ENCODE measurements at regions not wholly inside any gene's neighbourhood (a gene's known extent, or its start where the extent isn't known, plus 50 kb on each side); places are given as distances from the start of the nearest gene placed in this dataset.
"Not testable (repeated sequence)": the region's sequence is repeated elsewhere in the genome, so short reads cannot be mapped to it uniquely, and the experiment has no call there.

DNA sequence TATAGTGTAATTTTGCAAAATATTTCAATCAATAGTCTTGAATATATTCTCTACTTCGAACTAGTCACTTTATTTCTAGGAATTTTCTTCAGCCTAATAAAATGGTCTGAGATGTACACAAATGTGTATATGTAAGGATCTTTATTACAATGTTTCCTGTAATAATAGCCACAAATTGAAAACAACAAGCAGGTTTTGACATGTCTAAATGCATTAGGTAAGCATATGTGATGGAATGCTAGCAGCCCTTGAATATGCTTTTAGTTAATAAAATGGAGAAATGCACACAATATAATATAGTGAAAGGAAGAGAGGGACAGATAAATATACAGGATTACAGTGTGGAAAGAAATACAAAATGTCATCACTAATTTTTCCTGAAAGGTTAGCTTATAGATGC lies 196.5 kb upstream of the IRX5 start:
- Histone ChIP-seq H3K4me3 (no peak overlapping the region), H3K27me3 (no peaks in the 10 kb centered on the region), H3K27ac (no peak overlapping the region), H3K9me3 (no peaks in the 10 kb centered on the region), H3K4me1 (no peaks in the 10 kb centered on the region), H3K36me3 (no peaks in the 10 kb centered on the region)
- TF ChIP-seq, protein P1, sequence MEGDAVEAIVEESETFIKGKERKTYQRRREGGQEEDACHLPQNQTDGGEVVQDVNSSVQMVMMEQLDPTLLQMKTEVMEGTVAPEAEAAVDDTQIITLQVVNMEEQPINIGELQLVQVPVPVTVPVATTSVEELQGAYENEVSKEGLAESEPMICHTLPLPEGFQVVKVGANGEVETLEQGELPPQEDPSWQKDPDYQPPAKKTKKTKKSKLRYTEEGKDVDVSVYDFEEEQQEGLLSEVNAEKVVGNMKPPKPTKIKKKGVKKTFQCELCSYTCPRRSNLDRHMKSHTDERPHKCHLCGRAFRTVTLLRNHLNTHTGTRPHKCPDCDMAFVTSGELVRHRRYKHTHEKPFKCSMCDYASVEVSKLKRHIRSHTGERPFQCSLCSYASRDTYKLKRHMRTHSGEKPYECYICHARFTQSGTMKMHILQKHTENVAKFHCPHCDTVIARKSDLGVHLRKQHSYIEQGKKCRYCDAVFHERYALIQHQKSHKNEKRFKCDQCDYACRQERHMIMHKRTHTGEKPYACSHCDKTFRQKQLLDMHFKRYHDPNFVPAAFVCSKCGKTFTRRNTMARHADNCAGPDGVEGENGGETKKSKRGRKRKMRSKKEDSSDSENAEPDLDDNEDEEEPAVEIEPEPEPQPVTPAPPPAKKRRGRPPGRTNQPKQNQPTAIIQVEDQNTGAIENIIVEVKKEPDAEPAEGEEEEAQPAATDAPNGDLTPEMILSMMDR (IDR thresholded peaks at IDR 0.05): no peak
- intact Hi-C loops (cut with DNase I): no loop called here
- no peak for DNase-seq
- no peak for ATAC-seq

DNA sequence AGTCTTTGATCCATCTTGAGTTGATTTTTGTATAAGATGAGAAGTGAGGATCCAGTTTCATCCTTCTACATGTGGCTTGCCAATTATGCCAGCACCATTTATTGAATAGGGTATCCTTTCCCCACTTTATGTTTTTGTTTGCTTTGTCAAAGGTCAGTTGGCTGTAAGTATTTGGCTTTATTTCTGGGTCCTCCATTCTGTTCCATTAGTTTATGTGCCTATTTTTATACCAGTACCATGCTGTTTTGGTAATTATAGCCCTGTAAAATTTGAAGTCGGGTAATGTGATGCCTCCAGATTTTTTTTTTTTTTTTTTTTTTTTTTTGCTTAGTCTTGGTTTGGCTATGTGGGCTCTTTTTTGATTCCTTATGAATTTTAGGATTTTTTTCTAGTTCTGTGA lies 203.0 kb upstream of the IRX5 start:
- H3K9me3 ChIP-seq; H3K4me1 ChIP-seq; H3K4me3 ChIP-seq; DNase-seq; intact Hi-C loops (cut with DNase I); H3K27ac ChIP-seq; H3K27me3 ChIP-seq; H3K36me3 ChIP-seq; ATAC-seq: not testable (repeated sequence)

DNA sequence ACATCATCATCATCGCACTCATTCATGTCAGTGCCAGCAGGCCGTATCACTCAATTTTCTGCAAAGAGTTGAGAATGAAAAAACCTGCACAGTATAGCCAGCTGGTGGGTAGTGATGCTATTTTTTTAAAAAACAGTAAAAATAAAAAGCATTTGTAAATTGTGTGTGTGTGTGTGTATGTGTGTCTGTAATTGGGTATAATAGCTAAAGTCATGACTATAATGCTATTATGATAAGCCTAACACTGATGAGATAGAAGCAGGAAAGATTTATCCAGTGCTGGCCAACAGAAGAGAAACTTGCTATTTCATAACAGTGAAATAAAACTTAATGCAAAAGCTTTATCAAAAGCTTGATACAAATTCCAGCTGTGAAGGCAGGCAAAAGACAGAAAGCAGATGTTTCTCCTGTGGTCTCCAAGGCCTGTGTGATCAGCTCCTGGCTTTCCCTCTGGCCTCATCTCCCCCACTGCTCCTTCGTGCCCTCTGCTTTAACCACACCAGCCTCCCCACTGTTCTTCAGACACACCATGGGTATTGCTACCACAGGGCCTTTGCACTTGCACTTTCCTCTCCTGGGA lies 206.2 kb upstream of the IRX5 start:
- Histone ChIP-seq H3K27me3 (no peaks in the 10 kb centered on the region), H3K4me1 (no peaks in the 10 kb centered on the region), H3K4me3 (no peak overlapping the region), H3K36me3 (no peaks in the 10 kb centered on the region), H3K27ac (no peak overlapping the region), H3K9me3 (no peaks in the 10 kb centered on the region)
- peak in 2 of 4 donors; percentile 71 to 79 for DNase-seq
- no peak for ATAC-seq
- intact Hi-C loops (cut with DNase I): no loop called here
- TF ChIP-seq, protein P1 (IDR thresholded peaks at IDR 0.05): no peak

DNA sequence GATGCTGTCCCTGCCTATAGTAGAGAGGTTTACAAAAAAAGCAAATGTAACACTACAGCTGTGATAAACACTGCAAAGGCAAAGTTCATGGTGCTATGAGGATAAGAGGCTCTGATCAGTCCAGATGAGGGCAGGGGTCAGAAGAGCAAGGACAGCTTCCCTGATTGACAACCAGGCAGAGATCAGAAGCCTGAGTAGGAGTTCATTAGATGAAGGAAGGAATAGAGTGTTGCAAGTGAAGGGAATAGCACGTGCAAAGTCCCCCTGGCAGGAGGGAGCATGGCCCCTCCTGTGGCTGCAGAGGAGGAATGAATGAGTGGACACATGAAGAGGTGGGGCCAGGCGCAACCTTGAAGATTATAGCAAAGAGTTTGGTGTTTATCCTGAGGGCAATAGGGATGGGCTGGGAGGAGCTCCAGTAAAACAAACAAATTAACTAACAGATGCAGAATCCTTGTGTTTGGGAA lies 208.4 kb upstream of the IRX5 start:
- H3K4me3 ChIP-seq: no peak overlapping the region
- TF ChIP-seq, protein P1 (IDR thresholded peaks at IDR 0.05): no peak
- H3K4me1 ChIP-seq: no peaks in the 10 kb centered on the region
- no peak for DNase-seq
- H3K27ac ChIP-seq: no peak overlapping the region
- ATAC-seq: no peak
- no peaks in the 10 kb centered on the region for H3K36me3 ChIP-seq
- H3K9me3 ChIP-seq: no peaks in the 10 kb centered on the region
- intact Hi-C loops (cut with DNase I): no loop called here
- H3K27me3 ChIP-seq: no peaks in the 10 kb centered on the region

DNA sequence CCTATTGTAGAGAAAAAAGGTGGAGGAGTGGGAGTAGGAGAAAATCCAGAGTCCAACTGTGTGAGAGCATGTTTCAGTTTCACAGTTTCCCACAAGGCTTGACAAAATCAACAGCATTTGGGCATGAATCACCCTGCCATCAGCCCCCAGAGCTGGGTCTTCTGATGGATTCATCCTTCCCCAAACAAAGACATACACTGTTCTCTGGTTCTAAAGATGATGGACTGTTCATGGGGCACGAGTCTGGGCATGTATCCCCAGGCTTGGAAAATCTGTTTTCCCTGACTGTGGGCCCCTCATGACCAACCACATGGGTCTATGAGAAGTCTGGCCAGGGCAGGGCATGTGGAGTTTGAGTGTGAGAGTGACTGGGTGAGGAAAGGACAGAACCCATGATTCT lies 210.4 kb upstream of the IRX5 start:
- intact Hi-C loops (cut with DNase I): no loop called here
- no peak for ATAC-seq
- Histone ChIP-seq H3K27me3 (no peaks in the 10 kb centered on the region), H3K36me3 (no peaks in the 10 kb centered on the region), H3K9me3 (no peaks in the 10 kb centered on the region), H3K4me3 (no peak overlapping the region), H3K4me1 (no peaks in the 10 kb centered on the region), H3K27ac (no peak overlapping the region)
- no peak for DNase-seq
- TF ChIP-seq, protein P1 (IDR thresholded peaks at IDR 0.05): no peak

DNA sequence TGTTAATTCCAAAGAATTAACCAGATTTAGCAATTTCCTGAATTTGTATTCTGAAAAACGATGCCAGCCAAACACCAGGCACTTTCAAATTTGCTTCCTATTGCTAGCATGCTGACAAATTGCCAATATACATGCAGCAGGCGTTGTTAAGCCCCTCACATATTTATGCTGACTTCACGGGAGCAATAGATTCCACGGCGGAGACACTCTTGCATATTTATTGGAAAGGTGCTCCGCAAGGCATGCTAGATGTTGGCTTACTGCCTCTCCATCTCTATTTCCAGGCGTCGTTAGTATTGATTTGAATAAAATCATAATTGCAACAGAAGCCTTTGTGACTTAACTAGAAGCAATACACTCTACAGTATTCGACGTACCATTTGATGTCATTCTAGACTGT lies 211.0 kb upstream of the IRX5 start:
- no peak for ATAC-seq

More for the DNA sequence above, 211.0 kb upstream of the IRX5 start:
- H3K36me3 ChIP-seq: no peaks in the 10 kb centered on the region
- TF ChIP-seq, protein P1 (IDR thresholded peaks at IDR 0.05): no peak
- no peaks in the 10 kb centered on the region for H3K27me3 ChIP-seq
- H3K27ac ChIP-seq: no peak overlapping the region
- DNase-seq: no peak
- H3K4me1 ChIP-seq: no peaks in the 10 kb centered on the region
- intact Hi-C loops (cut with DNase I): no loop called here
- H3K9me3 ChIP-seq: no peaks in the 10 kb centered on the region
- H3K4me3 ChIP-seq: no peak overlapping the region

Measured in left lung (tissue), 4 donors.